Upper lobe of left lung (tissue), 4 donors: ENCODE measurements at regions not wholly inside any gene's neighbourhood (a gene's known extent, or its start where the extent isn't known, plus 50 kb on each side); places are given as distances from the start of the nearest gene placed in this dataset.

Experiments
- EP300 ChIP-seq, 4 donors: sonication (generic); formaldehyde crosslinking; IDR thresholded peaks; one replicate each; pipeline ENCODE4 v1.5.1; 2017; ENCODE audit warnings: antibody characterized with exemption in 4 of 4, control low read depth in 2 of 4
- POLR2A ChIP-seq, 4 donors: fragments of 450-650 bp; IDR thresholded peaks; one replicate each; pipeline ENCODE4 v1.5.1; 2016 to 2017; ENCODE audit warnings: antibody characterized with exemption in 4 of 4, mild to moderate bottlenecking in 2 of 4
- TF ChIP-seq, protein P1 (sequence below), 6 experiments: fragments of 450-650 bp in 4 of 6; fragments of 200-600 bp in 2 of 6; sonication (generic) in 2 of 6; IDR thresholded peaks; one replicate each; pipeline ENCODE4 v1.5.1; 2016 to 2019; ENCODE audit warnings: antibody characterized with exemption in 6 of 6

GRCh38 chr2:221283896-221284545 lies 288.1 kb downstream of the EPHA4 start:
- TF ChIP-seq, protein P1, sequence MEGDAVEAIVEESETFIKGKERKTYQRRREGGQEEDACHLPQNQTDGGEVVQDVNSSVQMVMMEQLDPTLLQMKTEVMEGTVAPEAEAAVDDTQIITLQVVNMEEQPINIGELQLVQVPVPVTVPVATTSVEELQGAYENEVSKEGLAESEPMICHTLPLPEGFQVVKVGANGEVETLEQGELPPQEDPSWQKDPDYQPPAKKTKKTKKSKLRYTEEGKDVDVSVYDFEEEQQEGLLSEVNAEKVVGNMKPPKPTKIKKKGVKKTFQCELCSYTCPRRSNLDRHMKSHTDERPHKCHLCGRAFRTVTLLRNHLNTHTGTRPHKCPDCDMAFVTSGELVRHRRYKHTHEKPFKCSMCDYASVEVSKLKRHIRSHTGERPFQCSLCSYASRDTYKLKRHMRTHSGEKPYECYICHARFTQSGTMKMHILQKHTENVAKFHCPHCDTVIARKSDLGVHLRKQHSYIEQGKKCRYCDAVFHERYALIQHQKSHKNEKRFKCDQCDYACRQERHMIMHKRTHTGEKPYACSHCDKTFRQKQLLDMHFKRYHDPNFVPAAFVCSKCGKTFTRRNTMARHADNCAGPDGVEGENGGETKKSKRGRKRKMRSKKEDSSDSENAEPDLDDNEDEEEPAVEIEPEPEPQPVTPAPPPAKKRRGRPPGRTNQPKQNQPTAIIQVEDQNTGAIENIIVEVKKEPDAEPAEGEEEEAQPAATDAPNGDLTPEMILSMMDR (IDR thresholded peaks at IDR 0.05): no peak
- TF ChIP-seq POLR2A (IDR thresholded peaks at IDR 0.05) (no peak), EP300 (IDR thresholded peaks at IDR 0.05) (no peak)
